IMR-90 (cell line): ENCODE measurements at regions not wholly inside any gene's neighbourhood (a gene's known extent, or its start where the extent isn't known, plus 50 kb on each side); places are given as distances from the start of the nearest gene placed in this dataset.

Source experiments
- ATAC-seq: fragments of 200-7000 bp; cut with Tn5 transposase; 2 replicates; pipeline ENCODE4 v1.9.1; 2020; ENCODE audit warnings: low read depth, mild to moderate bottlenecking, moderate library complexity
- BruUV-seq: library from RNA; stranded (reverse); fragments of 400-500 nt; replicated peaks from 2 replicates; lab custom pipeline; 2021; lab: Mats Ljungman, UMichigan
- CTCF ChIA-PET: fragments of 300-600 bp; formaldehyde crosslinking; extraction: SDS; loops from one replicate; lab custom pipeline; 2021; ENCODE audit warnings: antibody characterized with exemption; lab: Yijun Ruan, JAX
- POLR2A ChIA-PET: fragments of 300-600 bp; sonication (Branson Sonifier 250); formaldehyde crosslinking; loops from one replicate; lab custom pipeline; 2022; ENCODE audit warnings: antibody characterized with exemption; ENCODE audit not compliant: unreplicated experiment; lab: Charles Lee
- DNase-seq: peaks from one replicate; pipeline ENCODE4 v3.0.0; 2013
- H2AFZ ChIP-seq: replicated peaks from 2 replicates; pipeline ENCODE3; 2013; ENCODE audit warnings: low read length, mild to moderate bottlenecking; ENCODE audit not compliant: poor library complexity
- H2AK5ac ChIP-seq: 2 replicates; pipeline ENCODE4 v1.6.1; 2013; ENCODE audit warnings: low read depth, low read length, inconsistent platforms
- H2AK9ac ChIP-seq: replicated peaks from 2 replicates; pipeline ENCODE3; 2013; ENCODE audit warnings: mild to moderate bottlenecking, low read depth, low read length, moderate library complexity; ENCODE audit not compliant: poor library complexity
- H2BK120ac ChIP-seq: 2 replicates; pipeline ENCODE4 v1.6.1; 2013; ENCODE audit warnings: low read depth, low read length, inconsistent platforms
- H2BK15ac ChIP-seq: 3 replicates; pipeline ENCODE4 v1.6.1; 2013; ENCODE audit warnings: low read depth, low read length, inconsistent platforms
- H2BK20ac ChIP-seq: 2 replicates; pipeline ENCODE4 v1.6.1; 2013; ENCODE audit warnings: low read depth, mild to moderate bottlenecking, inconsistent platforms, low read length, moderate library complexity
- H2BK5ac ChIP-seq: 2 replicates; pipeline ENCODE4 v1.6.1; 2013; ENCODE audit warnings: mild to moderate bottlenecking, low read depth, low read length, inconsistent platforms; ENCODE audit not compliant: poor library complexity, severe bottlenecking
- H3K14ac ChIP-seq: replicated peaks from 2 replicates; pipeline ENCODE4 v1.6.1; 2013; ENCODE audit warnings: low read depth, low read length, inconsistent platforms
- H3K18ac ChIP-seq: 2 replicates; pipeline ENCODE4 v1.6.1; 2013; ENCODE audit warnings: low read depth, low read length, control low read depth
- H3K23ac ChIP-seq: 2 replicates; pipeline ENCODE4 v1.6.1; 2013; ENCODE audit warnings: low read depth, low read length, inconsistent platforms
- H3K27ac ChIP-seq: 2 replicates; pipeline ENCODE4 v1.5.1; 2013; ENCODE audit warnings: mild to moderate bottlenecking, control low read depth, low read length; ENCODE audit not compliant: insufficient read depth
- H3K27me3 ChIP-seq: 2 replicates; pipeline ENCODE4 v1.6.1; 2013; ENCODE audit warnings: low read length; ENCODE audit not compliant: control insufficient read depth, insufficient read depth
- H3K36me3 ChIP-seq: 2 replicates; pipeline ENCODE4 v1.6.1; 2013; ENCODE audit warnings: low read length, mixed read lengths; ENCODE audit not compliant: control insufficient read depth, insufficient read depth
- H3K4ac ChIP-seq: 2 replicates; pipeline ENCODE4 v1.6.1; 2013; ENCODE audit warnings: low read depth, low read length, inconsistent platforms
- H3K4me1 ChIP-seq: 2 replicates; pipeline ENCODE4 v1.6.1; 2013; ENCODE audit warnings: low read length, mixed read lengths; ENCODE audit not compliant: control insufficient read depth, insufficient read depth
- H3K4me2 ChIP-seq: 2 replicates; pipeline ENCODE4 v1.6.1; 2013; ENCODE audit warnings: low read depth, mild to moderate bottlenecking, control low read depth, low read length, moderate library complexity
- H3K4me3 ChIP-seq: 2 replicates; pipeline ENCODE4 v1.5.1; 2013; ENCODE audit warnings: low read depth, mild to moderate bottlenecking, control low read depth, low read length, moderate library complexity; ENCODE audit not compliant: insufficient read depth
- H3K56ac ChIP-seq: 2 replicates; pipeline ENCODE4 v1.6.1; 2013; ENCODE audit warnings: low read length, inconsistent platforms; ENCODE audit not compliant: insufficient read depth; ENCODE audit errors: extremely low read depth
- H3K79me1 ChIP-seq, 2 experiments: 2 replicates each; pipeline ENCODE4 v1.6.1; 2013; ENCODE audit warnings: low read length in 2 of 2, inconsistent platforms in 1 of 2, low read depth in 1 of 2
- H3K9ac ChIP-seq: 2 replicates; pipeline ENCODE4 v1.6.1; 2013; ENCODE audit warnings: low read depth, low read length, control low read depth
- H3K9me1 ChIP-seq: 2 replicates; pipeline ENCODE4 v1.6.1; 2013; ENCODE audit warnings: low read length, inconsistent platforms; ENCODE audit not compliant: insufficient read depth
- H3K9me3 ChIP-seq: 2 replicates; pipeline ENCODE4 v1.6.1; 2013; ENCODE audit warnings: low read length; ENCODE audit not compliant: control insufficient read depth, insufficient read depth
- H4K20me1 ChIP-seq: 2 replicates; pipeline ENCODE4 v1.6.1; 2013; ENCODE audit warnings: low read length, inconsistent platforms; ENCODE audit not compliant: insufficient read depth
- H4K5ac ChIP-seq: 2 replicates; pipeline ENCODE4 v1.6.1; 2013; ENCODE audit warnings: mild to moderate bottlenecking, low read depth, low read length, control low read depth
- H4K8ac ChIP-seq, 2 experiments: 2 replicates each; pipeline ENCODE4 v1.6.1; 2013; ENCODE audit warnings: low read depth in 2 of 2, low read length in 2 of 2, control low read depth in 1 of 2, inconsistent platforms in 1 of 2
- H4K91ac ChIP-seq: 2 replicates; pipeline ENCODE4 v1.6.1; 2013; ENCODE audit warnings: low read depth, low read length, inconsistent platforms; ENCODE audit not compliant: insufficient read depth
- BHLHE40 ChIP-seq: fragments of 150-350 bp; IDR thresholded peaks from 2 replicates; pipeline ENCODE4 v1.6.1; 2016; ENCODE audit warnings: mild to moderate bottlenecking, low read depth, low read length
- CEBPB ChIP-seq: IDR thresholded peaks from 2 replicates; pipeline ENCODE4 v1.6.1; 2012; ENCODE audit warnings: low read depth, low read length, improper control_type of control experiment
- CHD1 ChIP-seq: IDR thresholded peaks from 2 replicates; pipeline ENCODE4 v1.6.1; 2012; ENCODE audit warnings: low read depth, low read length, improper control_type of control experiment
- CTCF ChIP-seq: conservative IDR thresholded peaks from 2 replicates; pipeline ENCODE4 v1.5.1; 2012; ENCODE audit warnings: mild to moderate bottlenecking, low read depth, low read length, improper control_type of control experiment
- ELK1 ChIP-seq: fragments of 150-350 bp; IDR thresholded peaks from 2 replicates; pipeline ENCODE4 v1.6.1; 2016; ENCODE audit warnings: low read depth, mild to moderate bottlenecking, low read length, moderate library complexity, borderline replicate concordance
- FOS ChIP-seq: fragments of 150-350 bp; IDR thresholded peaks from 2 replicates; pipeline ENCODE4 v1.6.1; 2016; ENCODE audit warnings: low read depth, low read length
- MAFK ChIP-seq: IDR thresholded peaks from 2 replicates; pipeline ENCODE4 v1.6.1; 2012; ENCODE audit warnings: low read depth, low read length, improper control_type of control experiment
- MAZ ChIP-seq: IDR thresholded peaks from 2 replicates; pipeline ENCODE4 v1.6.1; 2012; ENCODE audit warnings: low read depth, mild to moderate bottlenecking, low read length, improper control_type of control experiment, moderate library complexity, borderline replicate concordance
- MXI1 ChIP-seq: IDR thresholded peaks from 2 replicates; pipeline ENCODE4 v1.6.1; 2012; ENCODE audit warnings: low read depth, mild to moderate bottlenecking, low read length, moderate library complexity, borderline replicate concordance
- NFE2L2 ChIP-seq: fragments of 150-350 bp; IDR thresholded peaks from 2 replicates; pipeline ENCODE4 v1.6.1; 2016; ENCODE audit warnings: low read depth, mild to moderate bottlenecking, low read length
- POLR2A ChIP-seq: IDR thresholded peaks from 2 replicates; pipeline ENCODE4 v1.6.1; 2012; ENCODE audit warnings: mild to moderate bottlenecking, low read depth, low read length
- RAD21 ChIP-seq: IDR thresholded peaks from 2 replicates; pipeline ENCODE4 v1.6.1; 2012; ENCODE audit warnings: low read length, improper control_type of control experiment
- RCOR1 ChIP-seq: IDR thresholded peaks from 2 replicates; pipeline ENCODE4 v1.6.1; 2012; ENCODE audit warnings: mild to moderate bottlenecking, low read length, improper control_type of control experiment; ENCODE audit not compliant: insufficient replicate concordance
- RFX5 ChIP-seq: IDR thresholded peaks from 2 replicates; pipeline ENCODE4 v1.8.0; 2012; ENCODE audit warnings: low read depth, mild to moderate bottlenecking, low read length, moderate library complexity
- SMC3 ChIP-seq: fragments of 150-350 bp; IDR thresholded peaks from 2 replicates; pipeline ENCODE4 v1.6.1; 2016; ENCODE audit warnings: low read depth, mild to moderate bottlenecking, antibody characterized with exemption, low read length, moderate library complexity
- USF2 ChIP-seq: fragments of 150-350 bp; IDR thresholded peaks from 2 replicates; pipeline ENCODE4 v1.6.1; 2017; ENCODE audit warnings: mild to moderate bottlenecking, antibody characterized with exemption, low read length, low read depth
- WGBS, 2 experiments: methylation state at CpG; one replicate each; pipeline versions ENCODE4 v1.1.5 to v1.1.7; 2013; ENCODE audit warnings: missing lambda C conversion rate in 2 of 2; ENCODE audit not compliant: insufficient read length in 1 of 2; ENCODE audit errors: extremely low coverage in 2 of 2; 5-methylcytosine and 5-hydroxymethylcytosine counted together
- dilution Hi-C: fragments of 300-500 bp; cut with HindIII; formaldehyde crosslinking; loops from one replicate; pipeline ENCODE4 v1.14.3; 2018; ENCODE audit warnings: low sequenced_read_pairs; ENCODE audit not compliant: unreplicated experiment
- in situ Hi-C: fragments of 300-500 bp; cut with MboI; formaldehyde crosslinking; loops from 3 replicates; pipeline ENCODE4 v1.14.3; 2019; ENCODE audit warnings: low sequenced_read_pairs, inconsistent platforms, mixed read lengths
- intact Hi-C: fragments of 100-400 bp; cut with micrococcal nuclease; formaldehyde crosslinking; loops from 2 replicates; pipeline ENCODE4 v1.10.0; 2022

GRCh38 chr16:64615630-64616280 lies 506.1 kb downstream of the CDH11 start:
- TF ChIP-seq RFX5 = no peak
- TF ChIP-seq CHD1 = no peak
- no peak for TF ChIP-seq CTCF
- TF ChIP-seq MAZ = no peak
- TF ChIP-seq RAD21 = no peak
- no peak for TF ChIP-seq NFE2L2
- TF ChIP-seq MXI1 = no peak
- no peak for TF ChIP-seq USF2
- no peak for TF ChIP-seq MAFK
- TF ChIP-seq BHLHE40 = no peak
- no peak for TF ChIP-seq ELK1
- TF ChIP-seq SMC3 = no peak
- no peak for TF ChIP-seq RCOR1
- TF ChIP-seq FOS = no peak
- TF ChIP-seq POLR2A = no peak
- TF ChIP-seq CEBPB = no peak
- Histone ChIP-seq H3K27ac (no peak overlapping the region), H3K4me2 (no peak overlapping the region; the same call in 1 of the 2 replicates), H3K56ac (no peak overlapping the region), H4K91ac (no peak overlapping the region), H3K4me3 (no peak overlapping the region), H2BK120ac (no peak overlapping the region), H2BK5ac (no peak overlapping the region), H2BK20ac (no peak overlapping the region), H3K36me3 (no peaks in the 10 kb centered on the region), H3K9ac (no peak overlapping the region), H2AFZ (peak overlapping the region; percentile 67), H4K20me1 (no peaks in the 10 kb centered on the region), H4K5ac (no peak overlapping the region), H2AK9ac (no peak overlapping the region), H3K14ac (no peak overlapping the region), H3K4me1 (peaks cover 2% of the 10 kb centered on the region; the same call in 1 of the 2 replicates), H3K18ac (no peak overlapping the region), H3K23ac (no peak overlapping the region), H2BK15ac (no peak overlapping the region), H3K9me1 (no peaks in the 10 kb centered on the region), H4K8ac (no peak overlapping the region), H3K79me1 (no peaks in the 10 kb centered on the region), H3K9me3 (no peaks in the 10 kb centered on the region), H2AK5ac (no peak overlapping the region), H3K4ac (no peak overlapping the region), H3K27me3 (no peaks in the 10 kb centered on the region)
- POLR2A ChIA-PET = no interaction called here
- in situ Hi-C loops = no loop called here
- dilution Hi-C loops = no loop called here
- no TSS peak for BruUV-seq
- WGBS, 2 experiments = no CpG with 5 or more reads among the region's 6 CpGs
- CTCF ChIA-PET = no interaction called here
- peak; percentile 44; the same call in 1 of the 2 replicates for ATAC-seq
- DNase-seq = peak; percentile 1
- intact Hi-C loops = no loop called here
